ENCODE measurements at regions not wholly inside any gene's neighbourhood (a gene's known extent, or its start where the extent isn't known, plus 50 kb on each side); places are given as distances from the start of the nearest gene placed in this dataset.
A peak's percentile ranks its signal among the peaks of the same experiment; 100 is the strongest.
"Not testable (repeated sequence)": the region's sequence is repeated elsewhere in the genome, so short reads cannot be mapped to it uniquely, and the experiment has no call there.

- DNase-seq: no peak
Measured at GRCh38 chr7:153012203-153012602, 252.7 kb downstream of the ACTR3B start.

GRCh38 chr7:153017223-153017622 lies 257.7 kb downstream of the ACTR3B start:
- no peak for DNase-seq

- DNase-seq: no peak
Measured at GRCh38 chr7:153021542-153021941, 262.0 kb downstream of the ACTR3B start.

- peak; percentile 23 for DNase-seq
Measured at GRCh38 chr7:153022475-153023193, 263.1 kb downstream of the ACTR3B start.

- DNase-seq: no peak
Measured at GRCh38 chr7:153023194-153023592, 263.6 kb downstream of the ACTR3B start.

GRCh38 chr7:153027210-153027609 lies 267.7 kb downstream of the ACTR3B start:
- DNase-seq: no peak

GRCh38 chr7:153027904-153028303 lies 268.4 kb downstream of the ACTR3B start:
- DNase-seq: no peak

GRCh38 chr7:153030976-153031375 lies 271.4 kb downstream of the ACTR3B start:
- DNase-seq: no peak

- no peak for DNase-seq
Measured at GRCh38 chr7:153034791-153035190, 275.2 kb downstream of the ACTR3B start.

GRCh38 chr7:153036396-153037063 lies 277.0 kb downstream of the ACTR3B start:
- no peak for DNase-seq

GRCh38 chr7:153043440-153043839 lies 283.9 kb downstream of the ACTR3B start:
- no peak for DNase-seq

GRCh38 chr7:153044981-153045380 lies 285.4 kb downstream of the ACTR3B start:
- no peak for DNase-seq

- no peak for DNase-seq
Measured at GRCh38 chr7:153047079-153047959, 287.8 kb downstream of the ACTR3B start.

- no peak for DNase-seq
Measured at GRCh38 chr7:153052206-153052605, 292.7 kb downstream of the ACTR3B start.

GRCh38 chr7:153061910-153062528 lies 302.5 kb downstream of the ACTR3B start:
- peak; percentile 71 for DNase-seq

- no peak for DNase-seq
Measured at GRCh38 chr7:153065051-153065450, 305.5 kb downstream of the ACTR3B start.

- DNase-seq: no peak
Measured at GRCh38 chr7:153066711-153067110, 307.2 kb downstream of the ACTR3B start.

GRCh38 chr7:153070141-153070540 lies 310.6 kb downstream of the ACTR3B start:
- DNase-seq: no peak

- no peak for DNase-seq
Measured at GRCh38 chr7:153072806-153073205, 313.3 kb downstream of the ACTR3B start.

GRCh38 chr7:153076289-153076688 lies 316.7 kb downstream of the ACTR3B start:
- not testable (repeated sequence) for DNase-seq

GRCh38 chr7:153081496-153081895 lies 321.9 kb downstream of the ACTR3B start:
- peak; percentile 34 for DNase-seq

- peak; percentile 50 for DNase-seq
Measured at GRCh38 chr7:153084278-153084677, 324.7 kb downstream of the ACTR3B start.

- no peak for DNase-seq
Measured at GRCh38 chr7:153087498-153087897, 327.9 kb downstream of the ACTR3B start.
